ENCODE measurements at regions not wholly inside any gene's neighbourhood (a gene's known extent, or its start where the extent isn't known, plus 50 kb on each side); places are given as distances from the start of the nearest gene placed in this dataset.

DNA sequence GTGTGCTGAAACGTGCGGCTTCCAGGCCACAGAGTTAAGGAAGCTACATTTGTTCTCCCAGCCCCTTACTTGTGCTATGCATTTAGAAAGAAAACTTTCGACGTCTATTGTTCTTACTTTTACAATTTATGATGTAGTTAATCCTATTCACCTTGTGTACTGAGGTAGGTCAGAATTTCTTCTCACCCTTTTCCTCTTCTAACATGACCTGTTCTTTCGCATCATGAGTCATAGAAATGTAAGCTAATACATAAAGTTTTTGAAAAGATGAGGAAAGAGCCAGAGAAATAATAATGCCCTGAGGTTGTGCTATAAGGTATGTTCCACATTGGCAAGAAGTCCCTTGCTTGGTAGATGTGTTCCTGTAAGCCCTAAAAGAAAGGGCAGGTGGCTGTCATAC, 298.3 kb downstream of the TRIML1 start:
- TF ChIP-seq, protein P1, sequence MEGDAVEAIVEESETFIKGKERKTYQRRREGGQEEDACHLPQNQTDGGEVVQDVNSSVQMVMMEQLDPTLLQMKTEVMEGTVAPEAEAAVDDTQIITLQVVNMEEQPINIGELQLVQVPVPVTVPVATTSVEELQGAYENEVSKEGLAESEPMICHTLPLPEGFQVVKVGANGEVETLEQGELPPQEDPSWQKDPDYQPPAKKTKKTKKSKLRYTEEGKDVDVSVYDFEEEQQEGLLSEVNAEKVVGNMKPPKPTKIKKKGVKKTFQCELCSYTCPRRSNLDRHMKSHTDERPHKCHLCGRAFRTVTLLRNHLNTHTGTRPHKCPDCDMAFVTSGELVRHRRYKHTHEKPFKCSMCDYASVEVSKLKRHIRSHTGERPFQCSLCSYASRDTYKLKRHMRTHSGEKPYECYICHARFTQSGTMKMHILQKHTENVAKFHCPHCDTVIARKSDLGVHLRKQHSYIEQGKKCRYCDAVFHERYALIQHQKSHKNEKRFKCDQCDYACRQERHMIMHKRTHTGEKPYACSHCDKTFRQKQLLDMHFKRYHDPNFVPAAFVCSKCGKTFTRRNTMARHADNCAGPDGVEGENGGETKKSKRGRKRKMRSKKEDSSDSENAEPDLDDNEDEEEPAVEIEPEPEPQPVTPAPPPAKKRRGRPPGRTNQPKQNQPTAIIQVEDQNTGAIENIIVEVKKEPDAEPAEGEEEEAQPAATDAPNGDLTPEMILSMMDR (IDR thresholded peaks at IDR 0.05; ENCODE audit: low read depth, low read length, poor library complexity, severe bottlenecking) = no peak
- TF ChIP-seq EZH2phosphoT487 (IDR thresholded peaks at IDR 0.05; ENCODE audit: borderline replicate concordance, low read length) = no peak

Measured in DOHH2 (cell line).